ENCODE measurements at regions not wholly inside any gene's neighbourhood (a gene's known extent, or its start where the extent isn't known, plus 50 kb on each side); places are given as distances from the start of the nearest gene placed in this dataset.

GRCh38 chr14:53514197-53514596, 361.1 kb upstream of the DDHD1 start:
- H3K27me3 ChIP-seq = no peaks in the 10 kb centered on the region
- H3K9me3 ChIP-seq = no peaks in the 10 kb centered on the region
- no peak overlapping the region for H3K4me3 ChIP-seq
- ATAC-seq (no peak), DNase-seq (no peak)
- H3K4me1 ChIP-seq = peaks cover 0 to 10% of the 10 kb centered on the region in 2 donors
- intact Hi-C loops (cut with DNase I) = no loop called here
- no peak overlapping the region for H3K27ac ChIP-seq
- no peaks in the 10 kb centered on the region for H3K36me3 ChIP-seq
- no peak for TF ChIP-seq CTCF (IDR thresholded peaks at IDR 0.05)

- intact Hi-C loops (cut with DNase I) = no loop called here
- Histone ChIP-seq H3K4me1 (peaks cover 0 to 4% of the 10 kb centered on the region in 2 donors), H3K4me3 (no peak overlapping the region), H3K9me3 (no peaks in the 10 kb centered on the region), H3K27ac (no peak overlapping the region), H3K36me3 (no peaks in the 10 kb centered on the region), H3K27me3 (no peaks in the 10 kb centered on the region)
- peak; percentile 20 for ATAC-seq
- TF ChIP-seq CTCF (IDR thresholded peaks at IDR 0.05) = no peak
- DNase-seq = no peak
Observed at GRCh38 chr14:53510281-53510912, 357.3 kb upstream of the DDHD1 start.

- Histone ChIP-seq H3K9me3 (peaks cover 0 to 2% of the 10 kb centered on the region in 2 donors), H3K36me3 (no peaks in the 10 kb centered on the region), H3K4me3 (no peak overlapping the region), H3K4me1 (no peaks in the 10 kb centered on the region), H3K27me3 (no peaks in the 10 kb centered on the region), H3K27ac (peak overlapping the region in 1 of 2 donors; percentile 27)
- TF ChIP-seq CTCF (IDR thresholded peaks at IDR 0.05) = no peak
- DNase-seq = peak in 2 of 4 donors; percentile 38 to 85
- peak; percentile 82 for ATAC-seq
- intact Hi-C loops (cut with DNase I) = no loop called here
Observed at GRCh38 chr14:53509276-53510244, 356.4 kb upstream of the DDHD1 start.

GRCh38 chr14:53501361-53502211, 348.5 kb upstream of the DDHD1 start:
- H3K36me3 ChIP-seq = no peaks in the 10 kb centered on the region
- intact Hi-C loops (cut with DNase I) = no loop called here
- H3K27me3 ChIP-seq = no peaks in the 10 kb centered on the region
- no peak for DNase-seq
- no peak for TF ChIP-seq CTCF (IDR thresholded peaks at IDR 0.05)
- peaks cover 0 to 17% of the 10 kb centered on the region in 2 donors for H3K9me3 ChIP-seq
- H3K27ac ChIP-seq = no peak overlapping the region
- peak; percentile 79 for ATAC-seq
- H3K4me3 ChIP-seq = no peak overlapping the region
- H3K4me1 ChIP-seq = no peaks in the 10 kb centered on the region

Data from left lung (tissue), 4 donors.